Suprapubic skin (tissue), 3 donors: ENCODE measurements at regions not wholly inside any gene's neighbourhood (a gene's known extent, or its start where the extent isn't known, plus 50 kb on each side); places are given as distances from the start of the nearest gene placed in this dataset.

Source experiments
- POLR2A ChIP-seq, 2 donors: fragments of 450-650 bp; IDR thresholded peaks; one replicate each; pipeline ENCODE4 v1.6.1; 2017; ENCODE audit warnings: antibody characterized with exemption in 2 of 2, mild to moderate bottlenecking in 2 of 2, moderate library complexity in 2 of 2
- TF ChIP-seq, protein P1 (sequence below), 2 donors: fragments of 200-600 bp in 1 of 2; fragments of 450-650 bp in 1 of 2; sonication (generic) in 1 of 2; IDR thresholded peaks; one replicate each; pipeline ENCODE4 v1.5.1; 2016 to 2019; ENCODE audit warnings: antibody characterized with exemption in 2 of 2, mild to moderate bottlenecking in 1 of 2, moderate library complexity in 1 of 2

- TF ChIP-seq, protein P1, sequence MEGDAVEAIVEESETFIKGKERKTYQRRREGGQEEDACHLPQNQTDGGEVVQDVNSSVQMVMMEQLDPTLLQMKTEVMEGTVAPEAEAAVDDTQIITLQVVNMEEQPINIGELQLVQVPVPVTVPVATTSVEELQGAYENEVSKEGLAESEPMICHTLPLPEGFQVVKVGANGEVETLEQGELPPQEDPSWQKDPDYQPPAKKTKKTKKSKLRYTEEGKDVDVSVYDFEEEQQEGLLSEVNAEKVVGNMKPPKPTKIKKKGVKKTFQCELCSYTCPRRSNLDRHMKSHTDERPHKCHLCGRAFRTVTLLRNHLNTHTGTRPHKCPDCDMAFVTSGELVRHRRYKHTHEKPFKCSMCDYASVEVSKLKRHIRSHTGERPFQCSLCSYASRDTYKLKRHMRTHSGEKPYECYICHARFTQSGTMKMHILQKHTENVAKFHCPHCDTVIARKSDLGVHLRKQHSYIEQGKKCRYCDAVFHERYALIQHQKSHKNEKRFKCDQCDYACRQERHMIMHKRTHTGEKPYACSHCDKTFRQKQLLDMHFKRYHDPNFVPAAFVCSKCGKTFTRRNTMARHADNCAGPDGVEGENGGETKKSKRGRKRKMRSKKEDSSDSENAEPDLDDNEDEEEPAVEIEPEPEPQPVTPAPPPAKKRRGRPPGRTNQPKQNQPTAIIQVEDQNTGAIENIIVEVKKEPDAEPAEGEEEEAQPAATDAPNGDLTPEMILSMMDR (IDR thresholded peaks at IDR 0.05): no peak
- TF ChIP-seq POLR2A (IDR thresholded peaks at IDR 0.05): no peak
Measured at GRCh38 chr13:72170571-72170970, 303.6 kb upstream of the DACH1 start.
